IPS DF 6.9 (cell line): ENCODE measurements at regions not wholly inside any gene's neighbourhood (a gene's known extent, or its start where the extent isn't known, plus 50 kb on each side); places are given as distances from the start of the nearest gene placed in this dataset.

Experiments used
- DNase-seq: peaks from one replicate; pipeline ENCODE4 v3.0.0-alpha.2; 2013; ENCODE audit warnings: low read depth, low spot score
- H3K27ac ChIP-seq: one replicate; pipeline ENCODE4 v1.5.1; 2013; ENCODE audit warnings: low read length, control low read depth
- H3K27me3 ChIP-seq: 2 replicates; pipeline ENCODE4 v1.6.1; 2013; ENCODE audit warnings: mild to moderate bottlenecking, low read length; ENCODE audit not compliant: control insufficient read depth, insufficient read depth
- H3K36me3 ChIP-seq: 2 replicates; pipeline ENCODE4 v1.6.1; 2013; ENCODE audit warnings: low read length; ENCODE audit not compliant: control insufficient read depth, insufficient read depth
- H3K4me1 ChIP-seq: 2 replicates; pipeline ENCODE4 v1.6.1; 2013; ENCODE audit warnings: low read length; ENCODE audit not compliant: control insufficient read depth, insufficient read depth
- H3K4me3 ChIP-seq: 2 replicates; pipeline ENCODE4 v1.5.1; 2013; ENCODE audit warnings: mild to moderate bottlenecking, low read length
- H3K9me3 ChIP-seq: 2 replicates; pipeline ENCODE4 v1.6.1; 2013; ENCODE audit warnings: low read length, inconsistent platforms; ENCODE audit not compliant: control insufficient read depth, insufficient read depth
- WGBS: extraction: QIAGEN DNeasy Blood & Tissue Kit; methylation state at CpG from one replicate; pipeline ENCODE4 v1.1.7; 2013; ENCODE audit warnings: mixed read lengths, missing lambda C conversion rate; ENCODE audit not compliant: insufficient read length, insufficient coverage; 5-methylcytosine and 5-hydroxymethylcytosine counted together

- H3K4me1 ChIP-seq = no peaks in the 10 kb centered on the region
- no peak overlapping the region for H3K4me3 ChIP-seq
- WGBS = no CpG with 5 or more reads among the region's 2 CpGs
- no peak for DNase-seq
- no peak overlapping the region for H3K27ac ChIP-seq
- H3K36me3 ChIP-seq = no peaks in the 10 kb centered on the region
- no peaks in the 10 kb centered on the region for H3K27me3 ChIP-seq
- no peaks in the 10 kb centered on the region for H3K9me3 ChIP-seq
These were observed 602.2 kb upstream of the NRSN1 start for GRCh38 chr6:23523771-23524170.

GRCh38 chr6:23524548-23524947, 601.5 kb upstream of the NRSN1 start:
- no peak overlapping the region for H3K4me3 ChIP-seq
- no peaks in the 10 kb centered on the region for H3K27me3 ChIP-seq
- no peak overlapping the region for H3K27ac ChIP-seq
- no peak for DNase-seq
- H3K9me3 ChIP-seq = no peaks in the 10 kb centered on the region
- H3K36me3 ChIP-seq = no peaks in the 10 kb centered on the region
- no peaks in the 10 kb centered on the region for H3K4me1 ChIP-seq

DNA sequence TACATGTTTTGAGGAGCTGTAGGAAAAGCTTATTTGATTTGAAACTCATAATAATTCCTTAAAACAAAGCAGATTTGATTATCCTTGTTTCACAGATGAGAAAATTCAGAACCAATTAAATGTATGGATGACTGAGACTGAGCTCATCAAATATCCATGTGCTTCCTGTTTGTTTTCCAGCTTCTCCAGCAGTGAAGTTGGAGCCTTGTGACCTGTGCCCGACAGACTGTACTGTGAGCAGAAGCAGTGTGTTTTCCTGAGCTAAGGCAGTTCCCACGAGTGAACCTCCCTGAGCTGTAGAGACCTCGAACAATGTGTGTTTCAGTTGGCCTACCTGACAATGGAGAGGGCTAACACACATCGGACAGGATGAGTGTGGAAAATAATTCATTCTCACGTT, 599.5 kb upstream of the NRSN1 start:
- H3K9me3 ChIP-seq = no peaks in the 10 kb centered on the region
- no peaks in the 10 kb centered on the region for H3K36me3 ChIP-seq
- DNase-seq = no peak
- no peak overlapping the region for H3K27ac ChIP-seq
- H3K4me3 ChIP-seq = no peak overlapping the region
- H3K27me3 ChIP-seq = no peaks in the 10 kb centered on the region
- no peaks in the 10 kb centered on the region for H3K4me1 ChIP-seq
- no CpG with 5 or more reads among the region's 5 CpGs for WGBS

DNA sequence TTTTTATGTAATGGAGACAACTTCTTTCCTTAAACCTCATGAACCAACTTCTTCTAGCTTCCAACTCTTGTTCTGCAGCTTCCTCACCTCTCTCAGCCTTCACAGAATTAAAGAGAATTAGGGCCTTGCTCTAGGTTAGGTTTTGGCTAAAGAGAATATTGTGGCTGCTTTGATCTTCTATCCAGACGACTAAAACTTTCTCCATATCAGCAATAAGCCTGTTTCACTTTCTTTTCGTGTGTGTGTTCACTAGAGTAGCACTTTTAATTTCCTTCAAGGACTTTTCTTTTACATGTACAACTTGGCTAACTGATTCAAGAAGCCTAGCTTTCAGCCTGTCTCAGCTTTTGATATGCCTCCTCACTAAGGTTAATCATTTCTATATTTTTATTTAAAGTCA, 596.1 kb upstream of the NRSN1 start:
- no peak overlapping the region for H3K4me3 ChIP-seq
- H3K27me3 ChIP-seq = no peaks in the 10 kb centered on the region
- H3K4me1 ChIP-seq = no peaks in the 10 kb centered on the region
- no peaks in the 10 kb centered on the region for H3K36me3 ChIP-seq
- WGBS = no CpG with 5 or more reads among the region's 2 CpGs
- H3K27ac ChIP-seq = no peak overlapping the region
- no peaks in the 10 kb centered on the region for H3K9me3 ChIP-seq
- DNase-seq = no peak

DNA sequence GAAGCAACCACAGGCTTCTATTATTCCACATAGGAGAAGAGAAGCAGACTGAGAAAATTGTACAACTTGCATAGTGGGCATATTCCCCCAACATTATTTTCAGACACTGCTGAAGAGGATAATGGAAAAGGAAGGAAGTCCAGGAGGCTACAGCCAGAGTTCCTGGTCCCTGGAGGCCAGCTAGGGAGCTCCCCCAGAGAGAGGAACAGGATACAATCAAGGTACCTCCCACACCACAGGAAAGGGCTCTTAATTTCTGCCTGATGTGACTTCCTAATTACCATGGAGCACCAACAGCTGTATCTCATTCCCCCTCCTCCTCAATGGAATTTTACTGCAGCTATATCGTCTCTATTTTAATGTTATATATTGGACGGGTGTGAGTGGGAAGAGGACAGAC, 594.3 kb upstream of the NRSN1 start:
- no peak for DNase-seq
- no CpG with 5 or more reads among the region's 2 CpGs for WGBS
- no peaks in the 10 kb centered on the region for H3K4me1 ChIP-seq
- H3K27me3 ChIP-seq = no peaks in the 10 kb centered on the region
- no peaks in the 10 kb centered on the region for H3K36me3 ChIP-seq
- H3K9me3 ChIP-seq = no peaks in the 10 kb centered on the region
- H3K4me3 ChIP-seq = no peak overlapping the region
- no peak overlapping the region for H3K27ac ChIP-seq

- H3K27ac ChIP-seq = no peak overlapping the region
- no peaks in the 10 kb centered on the region; the same call in 1 of the 2 replicates for H3K4me1 ChIP-seq
- no peaks in the 10 kb centered on the region for H3K27me3 ChIP-seq
- no peak for DNase-seq
- no peaks in the 10 kb centered on the region for H3K9me3 ChIP-seq
- H3K36me3 ChIP-seq = no peaks in the 10 kb centered on the region
- no peak overlapping the region for H3K4me3 ChIP-seq
These were observed 593.8 kb upstream of the NRSN1 start for GRCh38 chr6:23532227-23532626.

- no CpG with 5 or more reads among the region's 2 CpGs for WGBS
- DNase-seq = no peak
- no peaks in the 10 kb centered on the region for H3K9me3 ChIP-seq
These were observed 592.7 kb upstream of the NRSN1 start for GRCh38 chr6:23533311-23533710.

DNA sequence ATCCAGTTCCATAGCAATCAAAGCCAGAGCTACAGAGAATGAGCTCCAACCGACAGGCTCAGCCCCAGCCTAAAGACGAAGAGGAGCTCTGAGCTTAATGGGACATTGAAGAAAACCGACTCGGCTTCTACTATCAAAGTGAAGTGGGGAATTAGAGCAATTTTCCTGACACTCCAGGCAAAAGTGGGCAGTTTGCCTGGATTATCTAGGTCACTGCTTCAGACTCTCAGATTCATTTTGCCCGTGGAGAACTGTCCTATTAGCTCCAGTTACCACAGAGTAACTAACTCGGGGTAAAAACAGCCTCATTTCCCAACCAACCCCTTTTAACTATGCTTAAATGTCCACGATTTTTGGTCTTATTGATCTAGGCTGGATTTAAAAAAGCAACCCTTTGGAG, 592.1 kb upstream of the NRSN1 start:
- H3K36me3 ChIP-seq = no peaks in the 10 kb centered on the region
- H3K27me3 ChIP-seq = no peaks in the 10 kb centered on the region
- H3K9me3 ChIP-seq = no peaks in the 10 kb centered on the region
- H3K4me3 ChIP-seq = no peak overlapping the region
- no peak for DNase-seq
- H3K27ac ChIP-seq = no peak overlapping the region
- WGBS = no CpG with 5 or more reads among the region's 7 CpGs
- no peaks in the 10 kb centered on the region; the same call in 1 of the 2 replicates for H3K4me1 ChIP-seq

More at GRCh38 chr6:23533311-23533710, 592.7 kb upstream of the NRSN1 start:
- Histone ChIP-seq H3K36me3 (no peaks in the 10 kb centered on the region), H3K4me3 (no peak overlapping the region), H3K4me1 (no peaks in the 10 kb centered on the region; the same call in 1 of the 2 replicates), H3K27ac (no peak overlapping the region), H3K27me3 (no peaks in the 10 kb centered on the region)

DNA sequence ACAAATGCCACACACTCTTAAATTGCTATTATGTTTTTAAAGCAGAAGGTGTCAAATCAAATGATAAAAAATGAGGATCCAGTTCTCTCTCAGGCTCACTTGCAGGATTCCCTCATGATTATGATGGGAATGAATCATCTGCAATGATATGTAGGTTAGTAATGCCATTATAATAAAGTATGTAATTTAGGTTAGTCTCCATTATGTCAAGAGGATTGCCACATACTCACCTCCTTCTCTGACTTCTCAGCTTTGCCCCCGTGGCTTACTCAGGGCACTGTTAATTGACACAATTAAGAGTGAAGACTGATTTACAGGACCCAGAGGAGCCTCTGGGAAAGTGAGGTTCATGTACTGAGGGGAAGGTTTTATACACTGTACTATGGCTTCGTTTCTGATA, 591.7 kb upstream of the NRSN1 start:
- no peaks in the 10 kb centered on the region; the same call in 1 of the 2 replicates for H3K4me1 ChIP-seq
- no CpG with 5 or more reads among the region's 2 CpGs for WGBS
- H3K9me3 ChIP-seq = no peaks in the 10 kb centered on the region
- DNase-seq = no peak
- H3K4me3 ChIP-seq = no peak overlapping the region
- H3K36me3 ChIP-seq = no peaks in the 10 kb centered on the region
- H3K27ac ChIP-seq = no peak overlapping the region
- no peaks in the 10 kb centered on the region for H3K27me3 ChIP-seq

- Histone ChIP-seq H3K36me3 (no peaks in the 10 kb centered on the region), H3K27ac (no peak overlapping the region), H3K4me3 (no peak overlapping the region), H3K27me3 (no peaks in the 10 kb centered on the region), H3K9me3 (no peaks in the 10 kb centered on the region), H3K4me1 (no peaks in the 10 kb centered on the region; the same call in 1 of the 2 replicates)
- no peak for DNase-seq
- WGBS = no CpG with 5 or more reads among the region's 2 CpGs
These were observed 590.9 kb upstream of the NRSN1 start for GRCh38 chr6:23535101-23535500.

- no peaks in the 10 kb centered on the region for H3K27me3 ChIP-seq
- DNase-seq = no peak
- no peak overlapping the region for H3K27ac ChIP-seq
- no peak overlapping the region for H3K4me3 ChIP-seq
- H3K36me3 ChIP-seq = no peaks in the 10 kb centered on the region
- no peaks in the 10 kb centered on the region for H3K9me3 ChIP-seq
- no peaks in the 10 kb centered on the region; the same call in 1 of the 2 replicates for H3K4me1 ChIP-seq
These were observed 588.2 kb upstream of the NRSN1 start for GRCh38 chr6:23537828-23538227.
